ENCODE measurements at regions not wholly inside any gene's neighbourhood (a gene's known extent, or its start where the extent isn't known, plus 50 kb on each side); places are given as distances from the start of the nearest gene placed in this dataset.

DNA sequence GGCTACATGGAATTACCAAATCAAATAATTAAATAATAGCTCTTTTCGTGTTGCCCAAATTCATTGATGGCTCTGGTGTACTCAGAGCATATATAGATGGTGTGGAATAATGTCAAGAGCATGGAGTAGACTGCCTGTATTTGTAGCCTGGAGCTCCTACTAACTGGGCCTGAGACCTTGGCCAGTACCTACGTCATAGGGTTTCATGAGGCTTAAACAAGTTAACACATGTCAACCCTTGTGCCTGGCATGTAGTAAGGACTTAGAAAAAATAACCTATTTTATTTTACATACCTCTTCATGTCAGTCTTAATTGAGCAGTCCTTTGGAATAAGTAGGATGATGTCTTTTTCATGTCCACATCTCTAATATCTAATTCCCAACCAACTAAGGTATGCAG lies 223.7 kb upstream of the DPH6 start:
- TF ChIP-seq, protein P1, sequence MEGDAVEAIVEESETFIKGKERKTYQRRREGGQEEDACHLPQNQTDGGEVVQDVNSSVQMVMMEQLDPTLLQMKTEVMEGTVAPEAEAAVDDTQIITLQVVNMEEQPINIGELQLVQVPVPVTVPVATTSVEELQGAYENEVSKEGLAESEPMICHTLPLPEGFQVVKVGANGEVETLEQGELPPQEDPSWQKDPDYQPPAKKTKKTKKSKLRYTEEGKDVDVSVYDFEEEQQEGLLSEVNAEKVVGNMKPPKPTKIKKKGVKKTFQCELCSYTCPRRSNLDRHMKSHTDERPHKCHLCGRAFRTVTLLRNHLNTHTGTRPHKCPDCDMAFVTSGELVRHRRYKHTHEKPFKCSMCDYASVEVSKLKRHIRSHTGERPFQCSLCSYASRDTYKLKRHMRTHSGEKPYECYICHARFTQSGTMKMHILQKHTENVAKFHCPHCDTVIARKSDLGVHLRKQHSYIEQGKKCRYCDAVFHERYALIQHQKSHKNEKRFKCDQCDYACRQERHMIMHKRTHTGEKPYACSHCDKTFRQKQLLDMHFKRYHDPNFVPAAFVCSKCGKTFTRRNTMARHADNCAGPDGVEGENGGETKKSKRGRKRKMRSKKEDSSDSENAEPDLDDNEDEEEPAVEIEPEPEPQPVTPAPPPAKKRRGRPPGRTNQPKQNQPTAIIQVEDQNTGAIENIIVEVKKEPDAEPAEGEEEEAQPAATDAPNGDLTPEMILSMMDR (IDR thresholded peaks at IDR 0.05): no peak
- TF ChIP-seq POLR2A (IDR thresholded peaks at IDR 0.05) (no peak), POLR2AphosphoS5 (IDR thresholded peaks at IDR 0.05) (no peak)
